ENCODE measurements at regions not wholly inside any gene's neighbourhood (a gene's known extent, or its start where the extent isn't known, plus 50 kb on each side); places are given as distances from the start of the nearest gene placed in this dataset.
A peak's percentile ranks its signal among the peaks of the same experiment; 100 is the strongest.

DNA sequence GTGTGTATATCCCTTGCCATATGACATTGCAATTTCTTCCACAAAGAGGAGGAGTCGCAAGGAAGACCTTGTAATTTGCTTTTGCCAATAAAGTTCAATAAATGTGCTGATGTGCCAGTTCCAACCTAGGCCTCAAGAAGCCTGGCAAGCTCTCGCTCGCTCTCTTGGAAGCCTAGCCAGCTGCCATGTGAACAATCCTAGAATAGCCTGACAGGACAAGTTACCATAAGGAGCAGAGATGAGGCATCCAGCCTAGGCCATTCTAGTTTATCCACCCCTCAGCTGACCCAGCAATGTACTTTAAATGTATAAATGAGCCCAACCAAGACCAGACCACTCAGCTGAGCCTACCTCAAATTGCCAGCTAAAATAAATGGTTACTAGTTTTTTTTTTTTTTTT lies 145.7 kb upstream of the QRFPR start:
- DNase-seq (ENCODE audit: low spot score) (no peak), ATAC-seq (no peak)

DNA sequence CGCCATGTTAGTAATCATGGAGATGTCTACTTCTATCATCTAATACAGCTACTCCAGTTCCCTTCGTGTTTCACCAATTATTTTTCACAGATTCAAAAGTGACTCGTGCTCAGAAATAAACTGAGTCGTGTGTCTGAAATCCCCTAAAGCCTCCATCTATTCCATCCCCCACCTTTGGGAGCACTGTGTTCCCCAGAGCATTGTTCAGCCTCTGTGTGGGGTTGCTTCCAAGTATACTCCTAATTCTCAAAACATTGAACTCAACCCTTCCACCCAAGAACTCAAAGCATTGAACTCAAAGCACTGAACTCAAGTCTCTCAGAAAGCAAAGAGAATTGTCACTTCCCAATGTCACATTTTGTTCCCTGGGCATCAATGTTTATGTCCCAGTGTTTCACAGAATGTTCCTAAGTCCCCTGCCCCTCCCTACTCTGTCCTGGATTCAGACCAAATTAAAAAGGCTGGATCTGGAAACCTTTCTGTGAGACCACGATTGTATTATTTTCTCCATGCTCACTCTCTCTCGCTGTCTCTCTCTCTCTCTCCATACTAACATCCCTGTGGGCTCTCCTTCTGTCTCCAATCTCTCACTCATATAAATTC lies 138.5 kb upstream of the QRFPR start:
- ATAC-seq: no peak
- DNase-seq (ENCODE audit: low spot score): no peak

DNA sequence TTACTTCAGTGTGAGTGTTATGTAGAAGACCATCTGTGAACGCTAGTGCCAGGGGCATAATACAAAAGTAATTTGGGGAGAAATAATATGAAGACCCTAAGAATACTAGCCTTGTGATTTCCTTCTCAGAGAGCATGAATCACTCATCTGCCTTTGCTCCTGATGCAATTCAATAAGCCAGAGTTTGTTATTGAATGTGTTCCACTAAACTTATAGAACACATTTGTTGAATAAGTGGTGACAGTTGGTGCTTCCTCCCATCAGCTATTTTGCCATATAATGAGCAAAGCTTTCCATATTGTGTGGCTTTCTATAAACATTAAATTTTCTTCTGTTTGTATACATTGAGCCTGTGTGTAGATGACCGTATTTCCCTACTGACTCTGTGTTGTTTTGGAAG lies 136.4 kb upstream of the QRFPR start:
- DNase-seq (ENCODE audit: low spot score) (no peak), ATAC-seq (no peak)

- ATAC-seq: no peak
- DNase-seq (ENCODE audit: low spot score): no peak
Observed at GRCh38 chr4:121514443-121514842, 133.6 kb upstream of the QRFPR start.

- DNase-seq (ENCODE audit: low spot score): no peak
- no peak for ATAC-seq
Observed at GRCh38 chr4:121510341-121510874, 129.6 kb upstream of the QRFPR start.

DNA sequence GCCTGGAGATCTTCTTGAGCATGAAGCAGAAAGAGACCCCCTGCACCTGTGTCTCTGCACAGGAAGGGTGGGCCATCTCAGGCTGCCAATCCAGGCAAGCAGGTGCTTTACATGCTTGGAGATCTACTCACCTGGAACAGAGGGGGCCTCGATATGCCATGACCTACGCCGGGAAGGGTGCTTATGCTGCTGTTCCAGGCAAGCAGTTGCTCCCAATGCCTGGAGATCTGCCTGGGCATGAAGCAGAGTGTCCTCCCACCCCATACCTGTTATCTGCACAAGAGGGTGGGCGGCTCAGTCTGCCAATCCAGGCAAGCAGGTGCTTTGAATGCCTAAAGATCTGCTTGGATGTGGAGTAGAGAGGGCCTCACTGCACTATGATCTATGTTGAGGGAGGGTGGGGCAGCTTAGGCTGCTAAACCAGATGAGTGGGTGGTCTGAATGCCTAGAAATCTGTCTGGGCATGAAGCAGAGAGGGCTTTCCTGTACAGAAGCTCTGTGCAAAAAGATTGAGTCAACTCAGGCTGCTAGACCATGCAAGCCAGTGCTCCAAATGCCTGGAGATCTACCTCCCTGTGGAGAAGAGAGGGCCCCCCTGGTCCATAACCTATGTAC lies 104.5 kb upstream of the QRFPR start:
- ATAC-seq (no peak), DNase-seq (ENCODE audit: low spot score) (no peak)

DNA sequence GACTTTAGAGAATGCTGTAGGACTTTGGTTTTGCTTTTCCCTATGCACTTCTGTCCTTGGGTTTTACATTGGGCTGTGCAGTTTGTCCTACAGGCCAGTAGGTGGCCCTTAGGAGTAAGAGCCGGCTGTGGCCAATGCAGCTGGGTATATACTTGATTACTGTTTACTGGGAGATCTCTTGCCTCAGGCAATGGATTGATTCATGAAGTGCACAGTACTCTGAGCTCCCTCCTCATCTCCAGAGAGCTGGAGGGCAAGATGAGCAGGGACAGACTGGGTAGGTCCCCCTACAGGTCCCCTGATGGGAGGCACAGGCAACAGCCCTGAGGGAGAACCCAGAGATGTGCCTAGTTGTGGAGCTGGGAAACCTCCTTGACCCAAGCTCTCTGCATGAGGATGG lies 103.8 kb upstream of the QRFPR start:
- peak; percentile 96 for ATAC-seq
- no peak for DNase-seq (ENCODE audit: low spot score)

DNA sequence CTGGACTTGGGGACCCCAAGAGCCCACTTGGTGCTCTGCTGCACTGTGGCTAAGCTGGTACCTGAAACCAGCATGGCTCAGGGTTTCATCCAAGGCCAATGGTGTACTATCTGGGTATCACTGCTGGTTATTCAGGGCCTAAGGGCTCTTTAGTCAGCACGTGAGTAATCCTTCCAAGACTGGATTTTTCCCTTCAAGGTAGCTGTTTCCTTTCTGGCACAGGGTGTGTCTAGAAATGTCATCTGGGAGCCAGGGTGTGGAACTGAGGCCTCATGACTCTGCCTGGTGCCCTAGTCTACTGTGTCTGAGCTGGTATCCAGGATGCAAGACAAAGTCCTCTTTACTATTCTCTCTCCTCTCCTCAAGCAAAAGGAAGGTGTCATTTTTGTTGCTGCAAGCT lies 99.0 kb upstream of the QRFPR start:
- DNase-seq (ENCODE audit: low spot score): no peak
- no peak for ATAC-seq

GRCh38 chr4:121477480-121477879 lies 96.7 kb upstream of the QRFPR start:
- DNase-seq (ENCODE audit: low spot score): no peak
- ATAC-seq: no peak

DNA sequence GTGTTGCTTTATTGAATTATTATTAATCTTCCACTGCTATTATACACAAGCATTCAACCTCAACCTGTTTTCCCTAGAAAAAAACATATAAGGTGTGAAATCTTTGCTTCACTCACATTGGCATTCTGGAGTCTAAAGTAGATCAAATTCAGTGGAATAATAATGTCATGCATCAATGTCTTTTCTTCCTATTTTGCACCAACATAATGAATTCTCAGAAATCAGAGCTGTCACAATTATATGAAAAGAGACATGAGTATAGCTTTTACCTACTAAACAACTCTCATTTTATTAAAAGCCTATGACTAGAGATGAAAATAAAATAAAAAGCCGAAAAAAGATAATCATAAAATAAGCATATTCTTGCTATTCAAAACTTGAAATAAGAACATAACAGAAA lies 96.3 kb upstream of the QRFPR start:
- no peak for ATAC-seq
- no peak for DNase-seq (ENCODE audit: low spot score)

DNA sequence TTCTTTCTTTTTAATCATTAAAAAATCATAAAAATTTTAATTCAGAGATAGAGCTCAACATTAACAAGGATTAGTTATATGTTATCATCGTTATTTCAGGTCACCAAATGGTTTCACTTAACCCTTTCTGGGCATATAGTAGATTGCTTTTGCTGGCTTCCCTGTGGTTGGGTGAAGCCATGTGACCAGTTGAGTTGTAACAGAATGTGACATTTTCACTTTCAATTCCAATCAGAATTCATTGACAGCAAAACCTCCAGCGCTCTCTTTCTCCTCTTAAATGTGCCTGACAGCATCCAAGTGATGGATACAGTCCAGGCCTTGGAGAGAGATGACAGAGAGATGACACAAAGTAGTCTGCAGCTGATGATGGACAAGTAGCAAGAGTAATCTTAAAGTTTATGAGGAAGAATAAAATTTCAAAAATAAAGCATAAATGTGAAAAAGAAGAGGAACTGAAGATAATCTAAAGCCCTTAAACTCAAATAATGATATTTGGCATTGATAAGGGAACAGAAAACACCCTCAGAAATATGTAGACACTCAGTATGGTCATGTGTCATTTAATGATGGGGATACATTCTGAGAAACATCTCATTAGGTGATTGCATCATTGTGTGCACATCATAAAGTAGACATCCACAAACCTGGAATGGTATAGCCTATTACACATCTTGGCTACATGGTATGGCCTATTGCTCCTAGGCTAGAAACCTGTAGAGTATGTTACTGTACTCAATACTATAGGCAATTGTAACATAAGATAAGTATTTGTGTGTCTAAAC lies 92.3 kb upstream of the QRFPR start:
- DNase-seq (ENCODE audit: low spot score) (no peak), ATAC-seq (no peak)

DNA sequence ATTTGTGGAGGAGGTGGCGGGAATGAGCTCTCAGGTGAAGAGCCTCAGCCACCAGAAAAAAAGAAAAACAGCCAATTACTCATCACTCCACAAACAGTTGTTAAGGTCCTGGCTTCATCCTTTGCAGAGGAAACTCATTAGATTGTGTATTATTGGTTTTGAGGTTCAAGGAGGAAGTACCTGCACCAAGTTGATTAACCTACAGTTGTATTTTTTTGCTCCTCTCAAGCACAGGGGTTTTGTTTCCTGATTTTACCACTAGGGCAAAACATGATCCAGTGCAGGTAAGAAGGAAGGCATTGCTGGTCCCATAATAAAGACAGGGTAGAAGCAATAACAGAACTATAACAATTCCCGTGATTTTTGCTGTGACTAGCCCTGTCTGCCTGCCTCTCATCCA lies 84.0 kb upstream of the QRFPR start:
- ATAC-seq: no peak
- DNase-seq (ENCODE audit: low spot score): no peak

- ATAC-seq: peak; percentile 74
- DNase-seq (ENCODE audit: low spot score): no peak
Observed at GRCh38 chr4:121462660-121463261, 81.9 kb upstream of the QRFPR start.

GRCh38 chr4:121459026-121459425 lies 78.2 kb upstream of the QRFPR start:
- DNase-seq (ENCODE audit: low spot score): no peak
- ATAC-seq: no peak

DNA sequence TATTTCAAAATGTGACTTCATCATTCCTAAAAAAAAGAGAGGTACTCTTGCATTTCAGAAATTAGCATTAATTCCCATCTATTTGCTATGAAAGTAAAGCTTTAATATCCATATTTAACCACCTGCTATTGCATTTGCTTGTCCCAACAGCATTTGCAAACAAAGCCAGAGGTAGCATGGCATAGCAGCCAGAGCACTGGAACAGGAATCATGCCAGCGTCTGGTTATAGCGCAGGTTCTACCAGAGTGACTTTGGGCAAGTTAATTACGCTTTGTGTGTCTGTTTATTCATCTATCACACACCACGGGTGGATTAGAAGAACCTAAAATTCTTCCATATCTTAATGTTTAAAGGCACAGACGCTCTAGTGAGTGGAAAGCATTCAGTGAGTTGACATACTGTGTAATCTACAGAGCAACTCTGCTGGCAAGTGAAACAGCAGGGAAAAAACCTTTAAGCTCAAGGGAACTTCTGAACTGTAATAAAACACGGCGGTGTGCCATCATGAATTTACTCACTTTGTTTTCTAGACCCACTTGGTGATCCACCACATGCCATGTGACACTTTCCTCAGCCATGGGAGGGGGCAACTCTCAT lies 76.6 kb upstream of the QRFPR start:
- DNase-seq (ENCODE audit: low spot score): no peak

GRCh38 chr4:121455285-121455684 lies 74.5 kb upstream of the QRFPR start:
- no peak for ATAC-seq
- no peak for DNase-seq (ENCODE audit: low spot score)

More for the DNA sequence above, 76.6 kb upstream of the QRFPR start:
- ATAC-seq: no peak

GRCh38 chr4:121454251-121454979 lies 73.6 kb upstream of the QRFPR start:
- ATAC-seq: no peak
- no peak for DNase-seq (ENCODE audit: low spot score)

- DNase-seq (ENCODE audit: low spot score): no peak
Observed at GRCh38 chr4:121451310-121451709, 70.5 kb upstream of the QRFPR start.

DNA sequence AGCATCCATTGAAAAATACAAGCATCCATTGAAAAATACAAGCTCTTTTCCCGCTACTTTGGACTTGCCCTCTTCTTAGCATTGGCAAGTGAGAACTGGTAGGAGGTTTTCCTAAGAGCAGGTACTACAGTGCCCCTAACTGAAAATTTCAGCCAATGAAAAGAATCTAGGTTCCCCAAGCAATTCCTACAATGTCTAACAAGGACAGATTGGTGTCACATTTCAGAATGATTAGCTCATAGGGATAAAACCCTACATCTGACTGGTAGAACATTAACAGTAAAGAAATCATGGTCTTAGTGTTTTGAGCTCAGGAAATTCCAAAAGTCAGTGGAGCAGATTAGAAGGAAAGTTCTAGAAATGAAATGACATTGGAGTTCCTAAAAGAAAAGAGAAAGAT lies 68.6 kb upstream of the QRFPR start:
- ATAC-seq (no peak), DNase-seq (ENCODE audit: low spot score) (no peak)

More at GRCh38 chr4:121451310-121451709, 70.5 kb upstream of the QRFPR start:
- ATAC-seq: no peak

- no peak for DNase-seq (ENCODE audit: low spot score)
- ATAC-seq: no peak
Observed at GRCh38 chr4:121448231-121448630, 67.4 kb upstream of the QRFPR start.

DNA sequence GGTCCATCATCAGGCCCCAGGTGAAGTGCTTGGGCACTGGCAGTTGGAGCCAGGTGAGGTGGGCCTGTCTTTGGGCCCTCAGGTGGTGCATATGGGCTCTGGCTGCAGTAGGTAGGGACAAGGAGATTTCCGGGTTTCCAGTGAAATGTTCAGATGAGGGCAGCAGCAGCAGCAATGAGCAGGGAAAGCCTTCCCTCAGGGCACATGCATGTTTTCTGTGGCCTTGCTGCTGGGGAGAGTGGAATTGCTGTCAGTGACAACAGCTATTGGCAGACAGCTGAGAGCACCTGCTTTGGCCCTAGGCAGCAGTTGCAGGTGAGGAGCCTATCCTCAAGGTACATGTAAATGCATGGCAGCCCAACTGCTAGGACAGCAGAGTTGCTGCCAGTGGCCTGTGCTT lies 58.9 kb upstream of the QRFPR start:
- DNase-seq (ENCODE audit: low spot score) (no peak), ATAC-seq (no peak)

Measured in left lobe of liver (tissue), 2 donors.